HG02759 (cell line): ENCODE measurements at regions not wholly inside any gene's neighbourhood (a gene's known extent, or its start where the extent isn't known, plus 50 kb on each side); places are given as distances from the start of the nearest gene placed in this dataset.
"Not testable (repeated sequence)": the region's sequence is repeated elsewhere in the genome, so short reads cannot be mapped to it uniquely, and the experiment has no call there.

Experiments
- ATAC-seq: cut with Tn5 transposase; IDR thresholded peaks from one replicate; pipeline ENCODE4 v1.9.1; 2021; ENCODE audit warnings: mild to moderate bottlenecking, moderate library complexity; ENCODE audit not compliant: unreplicated experiment

DNA sequence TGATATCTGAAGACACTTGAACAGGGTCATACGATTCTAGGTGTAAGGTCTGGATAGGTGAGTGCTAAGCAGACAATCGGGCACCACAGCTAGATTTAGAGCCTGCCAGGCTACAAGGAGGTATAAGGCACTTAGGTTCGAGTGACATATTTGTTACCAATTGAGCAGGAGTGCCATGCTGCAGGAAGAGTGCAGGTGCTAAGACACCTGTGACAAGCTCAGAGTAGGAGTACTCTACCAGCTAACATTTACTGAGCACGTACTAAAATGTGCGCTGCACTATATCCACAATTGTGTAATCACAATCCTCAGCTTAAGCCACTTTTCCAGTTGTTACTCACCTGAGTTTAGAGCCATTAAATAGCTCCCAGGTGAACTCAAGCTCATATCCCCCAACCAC lies 227.8 kb upstream of the MOCS1 start:
- ATAC-seq: no peak

- ATAC-seq: no peak
Observed at GRCh38 chr6:40160826-40161225, 226.6 kb upstream of the MOCS1 start.

DNA sequence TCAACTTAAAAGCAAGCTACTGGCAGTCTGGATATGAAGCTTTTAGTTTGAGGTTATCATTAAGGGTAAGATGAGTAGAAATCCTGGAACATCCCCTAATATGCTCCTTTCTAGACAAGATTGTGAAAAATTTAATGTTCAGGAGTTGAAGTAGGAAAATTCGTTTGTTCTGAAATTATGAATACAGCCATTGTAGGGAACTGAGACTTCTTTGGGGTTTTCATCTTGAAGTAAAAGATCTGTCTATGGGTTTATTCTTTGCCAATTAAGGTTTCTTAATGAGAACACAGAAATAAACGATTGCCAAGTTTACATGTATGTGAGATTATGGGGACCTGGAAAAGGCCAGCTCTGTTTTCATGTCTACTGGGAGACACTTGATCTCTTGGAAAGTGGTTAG lies 225.6 kb upstream of the MOCS1 start:
- ATAC-seq: no peak

DNA sequence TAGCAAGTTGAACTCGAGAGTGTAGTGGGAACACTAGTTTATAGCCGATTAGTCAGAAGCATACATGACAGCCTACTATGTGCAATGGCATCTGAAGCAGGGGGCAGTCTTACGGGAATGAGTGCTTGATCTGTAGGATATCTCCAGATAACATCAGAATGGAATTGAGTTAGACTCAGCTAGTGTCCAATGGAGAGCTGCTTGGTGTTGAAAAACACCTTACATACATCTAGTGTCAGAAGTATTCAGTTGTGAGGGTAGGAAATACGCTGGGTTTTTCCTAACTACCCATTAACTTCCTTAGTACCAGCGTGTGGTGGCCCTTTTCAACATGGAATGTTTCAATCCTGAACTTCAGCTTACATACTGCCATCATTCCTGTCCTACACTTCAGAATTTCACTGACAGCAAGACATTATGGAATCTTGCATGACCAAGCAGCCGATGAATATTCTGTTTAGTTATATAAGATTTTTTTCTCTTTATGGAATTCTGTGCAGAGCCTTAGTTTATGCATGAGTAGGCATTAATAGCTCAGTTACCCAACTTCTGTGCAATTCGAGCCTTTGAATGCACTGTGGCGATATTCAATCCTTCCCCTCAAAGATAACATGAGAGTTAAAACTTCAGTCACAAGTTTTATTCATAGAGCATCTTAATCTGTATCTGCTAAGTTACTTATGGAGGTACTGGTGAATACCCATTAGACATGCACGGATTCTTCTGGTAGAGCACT lies 218.6 kb upstream of the MOCS1 start:
- ATAC-seq: no peak

GRCh38 chr6:40152196-40152595 lies 217.9 kb upstream of the MOCS1 start:
- ATAC-seq: no peak

GRCh38 chr6:40148882-40149573 lies 214.8 kb upstream of the MOCS1 start:
- ATAC-seq: peak; percentile 96

GRCh38 chr6:40146902-40147301 lies 212.6 kb upstream of the MOCS1 start:
- no peak for ATAC-seq

GRCh38 chr6:40139447-40139846 lies 205.2 kb upstream of the MOCS1 start:
- ATAC-seq: no peak

DNA sequence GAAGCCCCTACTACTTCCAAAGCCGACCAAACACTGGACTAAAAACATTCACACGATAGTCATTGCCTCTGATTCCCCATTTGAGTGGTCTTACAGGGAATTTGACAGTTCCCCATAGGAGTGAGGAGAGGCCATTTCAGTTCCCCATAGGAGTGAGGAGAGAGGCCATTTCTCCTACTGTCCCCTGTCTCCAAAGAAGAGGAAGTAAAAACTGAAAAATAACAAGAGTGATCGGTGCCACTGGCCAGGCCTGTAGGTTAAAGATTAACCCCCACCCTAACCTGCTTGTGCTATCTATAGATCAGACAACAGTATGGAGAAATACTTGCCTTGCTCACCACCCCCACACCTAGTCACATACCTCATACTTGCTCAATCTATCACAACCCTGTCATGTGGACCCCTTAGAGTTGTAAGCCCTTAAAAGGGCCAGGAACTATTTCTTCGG lies 204.0 kb upstream of the MOCS1 start:
- ATAC-seq: peak; percentile 49

DNA sequence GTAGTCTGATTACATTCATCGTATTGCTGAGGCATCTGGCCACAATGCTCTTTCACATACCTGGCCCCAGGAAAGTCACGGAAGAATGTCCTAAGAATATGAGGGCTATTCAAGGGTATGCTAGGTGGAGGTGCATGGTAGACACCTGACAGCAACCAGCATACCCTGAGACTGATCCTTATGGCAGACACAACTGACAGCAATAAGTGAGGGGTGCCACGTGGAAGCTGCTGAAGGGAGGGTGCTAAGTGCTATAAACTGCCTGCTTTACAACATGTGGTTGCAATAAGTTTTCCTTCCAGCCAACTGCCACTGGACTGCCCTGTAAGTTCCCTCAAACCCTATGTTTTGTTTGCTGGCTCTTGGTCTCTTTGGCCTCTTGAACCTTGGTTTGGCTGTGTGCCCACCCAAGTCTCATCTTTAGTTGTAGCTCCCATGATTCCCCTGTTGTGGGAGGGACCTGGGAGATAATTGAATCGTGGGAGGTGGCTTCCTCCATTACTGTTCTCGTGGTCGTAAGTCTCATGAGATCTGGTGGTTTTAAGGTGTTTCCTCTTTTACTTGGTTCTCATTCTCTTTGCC lies 201.3 kb upstream of the MOCS1 start:
- no peak for ATAC-seq

DNA sequence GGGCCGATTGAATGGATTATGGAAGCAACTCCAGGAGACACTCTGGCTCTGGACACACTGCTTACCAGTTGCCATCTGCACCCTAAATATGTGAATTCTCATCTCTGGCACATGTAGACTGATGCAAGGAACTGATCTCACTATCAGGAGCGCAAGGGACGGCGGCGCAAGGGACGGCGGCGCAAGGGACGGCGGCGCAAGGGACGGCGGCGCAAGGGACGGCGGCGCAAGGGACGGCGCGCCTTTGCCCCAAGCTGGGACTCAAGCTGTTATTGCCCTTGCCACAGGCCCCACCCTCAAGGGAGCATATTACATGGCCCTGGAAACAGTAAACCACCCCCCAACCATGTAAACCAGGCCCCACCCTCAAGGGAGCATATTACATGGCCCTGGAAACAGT lies 199.7 kb upstream of the MOCS1 start:
- not testable (repeated sequence) for ATAC-seq

DNA sequence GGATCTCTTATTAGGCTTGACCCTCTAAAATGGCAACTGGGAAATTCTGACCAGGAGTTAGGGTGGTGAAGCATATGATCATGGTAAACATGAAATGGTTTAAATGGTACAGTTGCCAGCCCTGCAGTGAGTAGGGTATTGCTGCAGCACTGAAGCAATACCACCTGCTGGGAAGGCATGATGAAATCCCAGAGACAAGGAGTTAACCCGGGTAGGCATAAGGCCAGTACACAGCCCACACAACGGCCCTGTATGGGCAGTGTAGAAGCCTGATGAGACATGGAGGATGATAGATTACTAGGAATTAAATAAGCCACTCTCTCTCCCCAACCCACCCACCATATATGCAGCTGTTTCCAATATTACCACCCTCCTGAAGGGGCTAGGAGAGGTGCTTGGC lies 197.4 kb upstream of the MOCS1 start:
- ATAC-seq: no peak

DNA sequence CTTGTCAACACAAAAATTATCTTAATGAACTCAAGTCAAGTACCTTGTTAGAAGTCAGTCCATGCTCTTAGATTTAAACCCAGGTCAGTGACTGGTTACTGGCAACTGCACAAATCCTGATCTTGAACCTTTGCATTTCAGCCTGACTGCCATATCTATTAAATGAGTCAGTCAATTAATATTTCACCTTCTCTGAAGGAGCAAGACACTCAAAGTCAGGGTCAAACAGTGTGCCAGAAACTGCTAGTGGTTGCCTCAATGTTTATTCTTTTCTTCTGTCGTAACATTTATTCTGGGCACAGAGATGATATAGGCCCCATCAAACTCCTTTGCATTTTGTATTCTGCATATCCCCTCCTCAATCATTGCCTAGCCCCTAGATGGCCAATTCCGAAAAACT lies 193.9 kb upstream of the MOCS1 start:
- ATAC-seq: no peak

DNA sequence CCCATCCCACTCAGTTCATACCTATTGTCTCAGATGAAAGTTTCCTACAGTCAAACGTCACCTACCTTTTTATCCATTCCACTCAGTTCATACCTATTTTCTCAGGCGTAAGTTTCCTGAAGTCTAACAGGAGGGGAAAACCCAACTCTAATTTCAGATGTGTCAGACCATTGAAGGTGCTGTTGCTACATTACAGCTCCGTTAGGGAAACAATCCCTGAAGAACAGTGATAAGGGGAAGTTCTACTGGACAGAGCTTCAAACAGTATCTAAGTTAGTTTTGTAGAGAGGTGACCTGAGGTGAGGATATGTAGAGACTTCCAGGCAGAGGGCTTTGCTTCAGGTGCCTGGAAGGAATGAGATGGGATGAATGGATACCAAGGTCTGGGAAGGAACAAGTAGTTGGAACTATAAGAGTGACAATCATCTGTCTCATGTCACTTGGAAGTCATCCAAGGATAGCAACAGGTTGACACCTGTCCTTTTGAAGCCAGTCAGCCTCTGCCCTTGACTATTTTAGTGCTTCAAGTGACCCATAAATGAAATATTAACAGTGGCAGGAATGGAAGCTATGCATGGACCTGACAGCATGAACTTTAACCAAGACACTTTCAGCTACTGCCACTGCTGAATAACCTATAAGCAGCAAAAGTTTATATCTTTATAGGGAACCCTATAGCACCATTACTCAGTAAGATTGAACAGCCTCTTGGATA lies 191.6 kb upstream of the MOCS1 start:
- ATAC-seq: no peak

GRCh38 chr6:40124924-40125323 lies 190.7 kb upstream of the MOCS1 start:
- no peak for ATAC-seq

GRCh38 chr6:40116832-40117231 lies 182.6 kb upstream of the MOCS1 start:
- no peak for ATAC-seq

- no peak for ATAC-seq
Observed at GRCh38 chr6:40112350-40112749, 178.1 kb upstream of the MOCS1 start.

DNA sequence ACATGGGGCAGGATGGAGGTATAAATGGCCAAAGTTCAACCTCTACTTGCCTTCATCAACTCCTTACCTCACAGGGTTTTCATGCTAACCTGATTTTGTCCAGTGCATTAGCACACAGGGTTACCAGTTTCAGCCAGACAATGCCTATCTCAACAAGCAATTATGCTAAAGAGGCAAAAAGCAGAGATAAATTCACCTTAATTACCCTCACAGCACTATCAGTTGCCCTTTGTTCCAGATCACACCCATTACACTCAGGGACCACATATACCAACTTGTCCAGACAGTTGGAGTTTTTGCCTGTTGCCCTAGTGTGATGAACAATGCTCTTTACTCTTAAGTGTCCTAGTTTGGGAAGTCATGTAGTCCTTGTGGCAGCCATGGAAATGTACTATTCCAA lies 174.5 kb upstream of the MOCS1 start:
- no peak for ATAC-seq

DNA sequence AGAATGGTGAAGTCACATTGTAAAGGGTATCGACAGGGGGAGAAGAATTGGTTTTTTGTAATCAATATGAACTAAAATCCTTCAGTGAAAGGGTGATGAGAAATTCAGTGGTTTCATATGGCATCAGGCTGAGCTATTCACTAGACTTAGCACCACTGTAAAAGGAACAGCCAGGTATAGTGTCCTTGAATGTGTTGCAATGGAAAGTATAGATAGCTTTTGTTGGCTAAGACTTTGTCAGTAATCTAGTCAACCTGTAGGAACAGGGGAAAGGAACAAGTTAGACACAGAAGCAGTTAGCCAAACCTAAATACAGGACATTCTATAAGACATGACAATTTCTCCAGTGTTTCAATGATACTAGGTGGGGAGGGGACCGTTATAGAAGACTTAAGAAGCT lies 172.6 kb upstream of the MOCS1 start:
- ATAC-seq: no peak

DNA sequence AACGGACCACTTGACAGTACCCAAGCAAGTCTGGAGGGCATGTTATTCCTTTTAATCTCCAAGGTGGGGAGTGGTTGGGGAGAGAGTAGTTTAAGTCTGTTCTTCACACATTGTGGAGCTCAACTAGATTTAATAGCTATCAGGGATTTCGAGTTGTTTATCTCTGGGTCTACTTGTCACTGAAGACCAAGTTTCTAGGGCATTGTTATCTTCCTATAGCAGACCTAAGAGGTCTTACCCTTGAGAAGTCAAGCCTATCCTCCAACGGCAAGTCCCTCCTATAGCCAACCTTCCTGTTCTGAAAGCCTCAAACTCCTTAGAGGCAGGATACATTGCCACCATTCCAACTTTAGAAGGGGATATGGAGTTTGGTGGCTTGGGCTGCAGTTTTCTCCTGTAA lies 164.5 kb upstream of the MOCS1 start:
- no peak for ATAC-seq

- ATAC-seq: no peak
Observed at GRCh38 chr6:40097590-40097989, 163.3 kb upstream of the MOCS1 start.
